SK-N-SH treated with all-trans-retinoic acid at 6 μM for 48 hours (cell line): ENCODE measurements at regions not wholly inside any gene's neighbourhood (a gene's known extent, or its start where the extent isn't known, plus 50 kb on each side); places are given as distances from the start of the nearest gene placed in this dataset.

ENCODE experiments used
- ARNTL ChIP-seq: fragments of 450-650 bp; formaldehyde crosslinking; IDR thresholded peaks from 2 replicates; pipeline ENCODE4 v1.5.0; 2020; ENCODE audit warnings: low read depth, mild to moderate bottlenecking, moderate library complexity, borderline replicate concordance
- CSDC2 ChIP-seq: fragments of 250-450 bp; sonication (Bioruptor Pico); IDR thresholded peaks from 2 replicates; pipeline ENCODE4 v1.5.0; 2020; ENCODE audit warnings: mild to moderate bottlenecking, moderate library complexity
- CSRNP3 ChIP-seq: fragments of 250-450 bp; sonication (Bioruptor Pico); IDR thresholded peaks from 2 replicates; pipeline ENCODE4 v1.5.1; 2021; ENCODE audit warnings: mild to moderate bottlenecking, moderate library complexity
- ZFP3 ChIP-seq: fragments of 250-450 bp; sonication (Bioruptor Pico); IDR thresholded peaks from 2 replicates; pipeline ENCODE4 v1.5.0; 2020; ENCODE audit warnings: mild to moderate bottlenecking, moderate library complexity

GRCh38 chr4:124534131-124534530 is 178.4 kb downstream of the ANKRD50 start:
- TF ChIP-seq CSRNP3 = no peak
- no peak for TF ChIP-seq CSDC2 (CRISPR knock-in tag)
- TF ChIP-seq ZFP3 (CRISPR knock-in tag) = no peak
- no peak for TF ChIP-seq ARNTL
